Upper lobe of left lung (tissue), 4 donors: ENCODE measurements at regions not wholly inside any gene's neighbourhood (a gene's known extent, or its start where the extent isn't known, plus 50 kb on each side); places are given as distances from the start of the nearest gene placed in this dataset.

Experiments
- EP300 ChIP-seq, 4 donors: sonication (generic); formaldehyde crosslinking; IDR thresholded peaks; one replicate each; pipeline ENCODE4 v1.5.1; 2017; ENCODE audit warnings: antibody characterized with exemption in 4 of 4, control low read depth in 2 of 4
- POLR2A ChIP-seq, 4 donors: fragments of 450-650 bp; IDR thresholded peaks; one replicate each; pipeline ENCODE4 v1.5.1; 2016 to 2017; ENCODE audit warnings: antibody characterized with exemption in 4 of 4, mild to moderate bottlenecking in 2 of 4
- POLR2AphosphoS5 ChIP-seq, 2 donors: sonication (generic); formaldehyde crosslinking; IDR thresholded peaks; one replicate each; pipeline ENCODE4 v1.5.1; 2017; ENCODE audit warnings: antibody characterized with exemption in 2 of 2
- TF ChIP-seq, protein P1 (sequence below), 6 experiments: fragments of 450-650 bp in 4 of 6; fragments of 200-600 bp in 2 of 6; sonication (generic) in 2 of 6; IDR thresholded peaks; one replicate each; pipeline ENCODE4 v1.5.1; 2016 to 2019; ENCODE audit warnings: antibody characterized with exemption in 6 of 6

DNA sequence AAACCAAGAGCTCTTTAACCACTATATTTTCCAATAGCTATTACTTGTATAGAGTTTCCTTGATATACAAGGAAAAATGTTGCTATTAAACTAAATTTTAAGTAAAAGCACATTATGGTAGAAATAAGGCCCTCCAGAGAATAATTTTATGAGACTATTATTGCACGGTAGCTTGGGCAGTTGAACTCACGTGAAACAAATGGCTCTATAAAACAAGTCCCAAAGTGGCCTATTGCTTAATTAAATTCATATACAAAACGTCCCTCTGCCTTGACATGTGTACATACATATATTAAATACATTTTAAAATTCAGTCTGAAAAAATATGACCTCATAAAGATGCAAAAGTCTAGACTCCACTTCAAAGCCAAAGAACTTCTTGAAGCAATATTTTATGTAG is 582.2 kb downstream of the CENPC start:
- TF ChIP-seq POLR2A (IDR thresholded peaks at IDR 0.05) (no peak), EP300 (IDR thresholded peaks at IDR 0.05) (no peak), POLR2AphosphoS5 (IDR thresholded peaks at IDR 0.05) (no peak)
- TF ChIP-seq, protein P1, sequence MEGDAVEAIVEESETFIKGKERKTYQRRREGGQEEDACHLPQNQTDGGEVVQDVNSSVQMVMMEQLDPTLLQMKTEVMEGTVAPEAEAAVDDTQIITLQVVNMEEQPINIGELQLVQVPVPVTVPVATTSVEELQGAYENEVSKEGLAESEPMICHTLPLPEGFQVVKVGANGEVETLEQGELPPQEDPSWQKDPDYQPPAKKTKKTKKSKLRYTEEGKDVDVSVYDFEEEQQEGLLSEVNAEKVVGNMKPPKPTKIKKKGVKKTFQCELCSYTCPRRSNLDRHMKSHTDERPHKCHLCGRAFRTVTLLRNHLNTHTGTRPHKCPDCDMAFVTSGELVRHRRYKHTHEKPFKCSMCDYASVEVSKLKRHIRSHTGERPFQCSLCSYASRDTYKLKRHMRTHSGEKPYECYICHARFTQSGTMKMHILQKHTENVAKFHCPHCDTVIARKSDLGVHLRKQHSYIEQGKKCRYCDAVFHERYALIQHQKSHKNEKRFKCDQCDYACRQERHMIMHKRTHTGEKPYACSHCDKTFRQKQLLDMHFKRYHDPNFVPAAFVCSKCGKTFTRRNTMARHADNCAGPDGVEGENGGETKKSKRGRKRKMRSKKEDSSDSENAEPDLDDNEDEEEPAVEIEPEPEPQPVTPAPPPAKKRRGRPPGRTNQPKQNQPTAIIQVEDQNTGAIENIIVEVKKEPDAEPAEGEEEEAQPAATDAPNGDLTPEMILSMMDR (IDR thresholded peaks at IDR 0.05): no peak
